CD4-positive, alpha-beta T cell (primary cell): ENCODE measurements at regions not wholly inside any gene's neighbourhood (a gene's known extent, or its start where the extent isn't known, plus 50 kb on each side); places are given as distances from the start of the nearest gene placed in this dataset.

ENCODE experiments used
- ATAC-seq: fragments of 200-7000 bp; cut with Tn5 transposase; one replicate; pipeline ENCODE4 v1.10.0; 2022; ENCODE audit warnings: mild to moderate bottlenecking; ENCODE audit not compliant: poor library complexity
- CTCF ChIA-PET: fragments of 350-600 bp; sonication (Branson Sonifier 250); formaldehyde crosslinking; loops from one replicate; lab custom pipeline; 2021; ENCODE audit warnings: antibody characterized with exemption, inconsistent platforms; lab: Charles Lee
- POLR2A ChIA-PET: fragments of 350-600 bp; sonication (Branson Sonifier 250); formaldehyde crosslinking; loops from one replicate; lab custom pipeline; 2021; ENCODE audit warnings: antibody characterized with exemption, inconsistent platforms; lab: Charles Lee
- DNase-seq, 14 experiments: peaks; one replicate each; pipeline ENCODE4 v3.0.0-alpha.2; 2013 to 2020; ENCODE audit warnings: mixed read lengths in 2 of 14
- H3K27ac ChIP-seq, 2 donors: one replicate each; pipeline versions ENCODE4 v1.5.1 to v1.7.0; 2013; ENCODE audit warnings: low read length in 2 of 2, low read depth in 1 of 2, mild to moderate bottlenecking in 1 of 2
- H3K27me3 ChIP-seq, 2 experiments: 1 replicate in 1 of 2; 2 replicates in 1 of 2; pipeline versions ENCODE4 v1.6.1 to v1.7.0; 2013; ENCODE audit warnings: low read length in 2 of 2, control low read depth in 1 of 2, mild to moderate bottlenecking in 1 of 2, moderate library complexity in 1 of 2; ENCODE audit not compliant: insufficient read depth in 2 of 2, control insufficient read depth in 1 of 2
- H3K36me3 ChIP-seq: one replicate; pipeline ENCODE4 v1.6.1; 2013; ENCODE audit warnings: low read length, control low read depth; ENCODE audit not compliant: insufficient read depth
- H3K4me1 ChIP-seq: one replicate; pipeline ENCODE4 v1.6.1; 2013; ENCODE audit warnings: low read length, control low read depth; ENCODE audit not compliant: insufficient read depth
- H3K4me3 ChIP-seq: one replicate; pipeline ENCODE4 v1.5.1; 2013; ENCODE audit warnings: mild to moderate bottlenecking, low read length, moderate library complexity
- H3K9me3 ChIP-seq, 2 experiments: 1 replicate in 1 of 2; 2 replicates in 1 of 2; pipeline versions ENCODE4 v1.6.1 to v1.7.0; 2013; ENCODE audit warnings: low read length in 2 of 2, mild to moderate bottlenecking in 2 of 2, control low read depth in 1 of 2, moderate library complexity in 1 of 2; ENCODE audit not compliant: control insufficient read depth in 1 of 2, insufficient read depth in 1 of 2
- H3K27ac Mint-ChIP-seq: one replicate; pipeline ENCODE4 v1.8.0; 2020; ENCODE audit warnings: mixed read lengths
- H3K27me3 Mint-ChIP-seq: one replicate; pipeline ENCODE4 v1.8.0; 2021; ENCODE audit warnings: mixed read lengths
- H3K36me3 Mint-ChIP-seq: one replicate; pipeline ENCODE4 v1.8.0; 2021; ENCODE audit warnings: low read depth, mixed read lengths
- H3K4me1 Mint-ChIP-seq: one replicate; pipeline ENCODE4 v1.8.0; 2021; ENCODE audit warnings: low read depth, mixed read lengths
- H3K4me3 Mint-ChIP-seq: one replicate; pipeline ENCODE4 v1.8.0; 2020; ENCODE audit warnings: mild to moderate bottlenecking, mixed read lengths
- H3K9me3 Mint-ChIP-seq: one replicate; pipeline ENCODE4 v1.8.0; 2020; ENCODE audit warnings: mixed read lengths
- CTCF ChIP-seq: fragments of 200-600 bp; IDR thresholded peaks from one replicate; pipeline ENCODE4 v1.8.0; 2022; ENCODE audit warnings: antibody characterized with exemption, mild to moderate bottlenecking
- intact Hi-C, 2 experiments: fragments of 100-400 bp; cut with DNase I in 1 of 2; cut with micrococcal nuclease in 1 of 2; formaldehyde crosslinking; loops; one replicate each; pipeline versions ENCODE4 v1.15.1 to v1.9.0; 2023 to 2025; cut with DNase I, micrococcal nuclease

GRCh38 chr18:61141691-61142090 is 191.5 kb upstream of the CDH20 start:
- H3K4me1 ChIP-seq = no peaks in the 10 kb centered on the region
- H3K27me3 ChIP-seq = no peaks in the 10 kb centered on the region
- ATAC-seq (no peak), DNase-seq (no peak)
- H3K36me3 ChIP-seq = no peaks in the 10 kb centered on the region
- POLR2A ChIA-PET = no interaction called here
- H3K9me3 ChIP-seq = peaks cover 0 to 4% of the 10 kb centered on the region in 2 experiments
- CTCF ChIA-PET = no interaction called here
- no peaks in the 10 kb centered on the region for H3K36me3 Mint-ChIP-seq
- no peak overlapping the region for H3K27ac ChIP-seq
- TF ChIP-seq CTCF = no peak
- H3K4me3 Mint-ChIP-seq = no peak overlapping the region
- no peaks in the 10 kb centered on the region for H3K4me1 Mint-ChIP-seq
- H3K4me3 ChIP-seq = no peak overlapping the region
- H3K27me3 Mint-ChIP-seq = no peaks in the 10 kb centered on the region
- no peaks in the 10 kb centered on the region for H3K9me3 Mint-ChIP-seq
- intact Hi-C loops = no loop called here
- no peak overlapping the region for H3K27ac Mint-ChIP-seq

- ChIA-PET CTCF (no interaction called here), POLR2A (no interaction called here)
- Histone ChIP-seq H3K27ac (no peak overlapping the region), H3K4me3 (no peak overlapping the region), H3K36me3 (no peaks in the 10 kb centered on the region), H3K9me3 (peaks cover 0 to 4% of the 10 kb centered on the region in 2 experiments), H3K27me3 (no peaks in the 10 kb centered on the region), H3K4me1 (no peaks in the 10 kb centered on the region)
- Mint-ChIP-seq H3K9me3 (peaks cover 4% of the 10 kb centered on the region), H3K27ac (no peak overlapping the region), H3K4me1 (no peaks in the 10 kb centered on the region), H3K27me3 (no peaks in the 10 kb centered on the region), H3K4me3 (no peak overlapping the region), H3K36me3 (no peaks in the 10 kb centered on the region)
- no peak for TF ChIP-seq CTCF
- DNase-seq (no peak), ATAC-seq (no peak)
- intact Hi-C loops = no loop called here
Measured at GRCh38 chr18:61148322-61148721, 184.9 kb upstream of the CDH20 start.

- DNase-seq (no peak), ATAC-seq (no peak)
- no peak overlapping the region for H3K27ac Mint-ChIP-seq
- ChIA-PET CTCF (no interaction called here), POLR2A (no interaction called here)
- peaks cover 0 to 4% of the 10 kb centered on the region in 2 experiments for H3K9me3 ChIP-seq
- H3K9me3 Mint-ChIP-seq = peaks cover 4% of the 10 kb centered on the region
- H3K4me1 ChIP-seq = no peaks in the 10 kb centered on the region
- H3K4me3 ChIP-seq = no peak overlapping the region
- no peak overlapping the region for H3K4me3 Mint-ChIP-seq
- H3K27ac ChIP-seq = no peak overlapping the region
- no peak for TF ChIP-seq CTCF
- intact Hi-C loops = no loop called here
- H3K36me3 ChIP-seq = no peaks in the 10 kb centered on the region
- no peaks in the 10 kb centered on the region for H3K4me1 Mint-ChIP-seq
- H3K36me3 Mint-ChIP-seq = no peaks in the 10 kb centered on the region
- H3K27me3 Mint-ChIP-seq = no peaks in the 10 kb centered on the region
- H3K27me3 ChIP-seq = no peaks in the 10 kb centered on the region
Measured at GRCh38 chr18:61149786-61150185, 183.4 kb upstream of the CDH20 start.
